Neutrophil (primary cell): ENCODE measurements at regions not wholly inside any gene's neighbourhood (a gene's known extent, or its start where the extent isn't known, plus 50 kb on each side); places are given as distances from the start of the nearest gene placed in this dataset.
"Not testable (repeated sequence)": the region's sequence is repeated elsewhere in the genome, so short reads cannot be mapped to it uniquely, and the experiment has no call there.

Source experiments
- H3K27ac ChIP-seq: fragments of 200-600 bp; sonication (generic); 2 replicates; pipeline ENCODE4 v1.5.1; 2016; ENCODE audit warnings: mild to moderate bottlenecking, moderate library complexity
- H3K27me3 ChIP-seq: fragments of 200-600 bp; sonication (generic); 2 replicates; pipeline ENCODE4 v1.6.0; 2016; ENCODE audit warnings: mild to moderate bottlenecking
- H3K36me3 ChIP-seq: fragments of 200-600 bp; sonication (generic); 2 replicates; pipeline ENCODE4 v1.5.1; 2017
- H3K4me1 ChIP-seq, 2 experiments: fragments of 200-600 bp in 1 of 2; sonication (generic) in 1 of 2; 1 replicate in 1 of 2; 2 replicates in 1 of 2; pipeline versions ENCODE4 v1.5.1 to v1.6.1; 2013 to 2016; ENCODE audit warnings: low read depth in 1 of 2, low read length in 1 of 2, mild to moderate bottlenecking in 1 of 2, moderate library complexity in 1 of 2; ENCODE audit not compliant: control insufficient read depth in 1 of 2, insufficient read depth in 1 of 2
- H3K4me3 ChIP-seq, 2 experiments: fragments of 200-600 bp in 1 of 2; sonication (generic) in 1 of 2; 1 replicate in 1 of 2; 2 replicates in 1 of 2; pipeline ENCODE4 v1.5.1; 2013 to 2016; ENCODE audit warnings: low read depth in 1 of 2, low read length in 1 of 2, mild to moderate bottlenecking in 1 of 2, moderate library complexity in 1 of 2
- H3K9me3 ChIP-seq: fragments of 200-600 bp; sonication (generic); 2 replicates; pipeline ENCODE4 v1.5.1; 2016
- CTCF ChIP-seq: fragments of 200-600 bp; sonication (generic); IDR thresholded peaks from 2 replicates; pipeline ENCODE4 v1.5.1; 2016; ENCODE audit warnings: antibody characterized with exemption

DNA sequence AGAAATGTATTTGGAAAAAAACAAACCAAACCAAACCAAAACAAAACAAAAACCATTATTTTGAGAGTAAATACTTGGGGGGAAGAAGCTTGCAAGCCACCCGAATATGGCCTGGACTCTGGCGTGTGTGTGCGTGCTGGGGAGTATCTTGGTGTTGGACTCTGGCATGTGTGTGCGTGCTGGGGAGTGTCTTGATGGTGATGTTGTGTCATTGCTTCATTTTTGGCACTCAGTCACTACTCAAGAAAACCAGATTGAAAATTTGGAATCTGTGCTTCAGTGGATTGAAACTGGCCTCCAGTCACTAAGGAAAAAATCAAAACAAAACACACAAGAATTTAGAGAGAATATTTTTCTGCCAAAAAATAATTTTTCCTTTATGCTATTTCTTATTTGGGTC lies 76.1 kb downstream of the ARRDC3 start:
- H3K27ac ChIP-seq = peak overlapping the region; percentile 98

GRCh38 chr5:91306497-91306896 lies 76.6 kb downstream of the ARRDC3 start:
- peaks cover 81 to 96% of the 10 kb centered on the region in 2 experiments for H3K4me1 ChIP-seq
- peaks cover 89% of the 10 kb centered on the region for H3K36me3 ChIP-seq
- peak overlapping the region in 1 of 2 experiments; percentile 84 for H3K4me3 ChIP-seq
- H3K27ac ChIP-seq = peak overlapping the region; percentile 98
- no peak for TF ChIP-seq CTCF
- H3K9me3 ChIP-seq = no peaks in the 10 kb centered on the region
- H3K27me3 ChIP-seq = no peaks in the 10 kb centered on the region

More for the DNA sequence above, 76.1 kb downstream of the ARRDC3 start:
- Histone ChIP-seq H3K4me1 (peaks cover 81 to 96% of the 10 kb centered on the region in 2 experiments), H3K4me3 (peak overlapping the region in 1 of 2 experiments; percentile 84), H3K9me3 (no peaks in the 10 kb centered on the region), H3K27me3 (no peaks in the 10 kb centered on the region), H3K36me3 (peaks cover 94% of the 10 kb centered on the region)
- TF ChIP-seq CTCF = no peak

GRCh38 chr5:91305640-91306039 lies 77.5 kb downstream of the ARRDC3 start:
- Histone ChIP-seq H3K9me3 (no peaks in the 10 kb centered on the region), H3K27ac (peak overlapping the region; percentile 98), H3K36me3 (peaks cover 81% of the 10 kb centered on the region), H3K27me3 (no peaks in the 10 kb centered on the region), H3K4me1 (peaks cover 81 to 96% of the 10 kb centered on the region in 2 experiments), H3K4me3 (no peak overlapping the region)
- TF ChIP-seq CTCF = no peak

GRCh38 chr5:91304015-91304414 lies 79.1 kb downstream of the ARRDC3 start:
- H3K4me3 ChIP-seq, H3K9me3 ChIP-seq, H3K27me3 ChIP-seq: not testable (repeated sequence)
- H3K4me1 ChIP-seq = peaks cover 78 to 96% of the 10 kb centered on the region in 2 experiments
- peak overlapping the region; percentile 98 for H3K27ac ChIP-seq
- H3K36me3 ChIP-seq = peaks cover 64% of the 10 kb centered on the region

DNA sequence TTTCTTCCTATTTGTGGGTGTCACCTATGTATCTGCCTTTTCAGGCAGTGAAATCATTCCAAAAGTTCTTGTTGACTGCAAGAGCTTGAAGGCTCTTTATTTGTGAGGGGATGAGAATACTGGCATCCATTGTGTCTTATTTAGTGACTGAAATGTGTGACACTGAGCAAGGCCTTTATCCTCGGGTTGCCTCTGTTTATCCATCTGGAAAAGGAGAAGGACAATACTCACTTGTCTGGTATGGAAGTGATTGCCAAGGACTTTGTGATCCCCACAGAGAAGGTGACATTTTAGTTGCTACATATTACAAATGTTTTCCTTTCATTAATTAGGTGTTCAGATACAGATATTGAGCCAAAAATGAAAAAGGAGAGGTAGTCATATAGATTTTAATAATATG lies 80.2 kb downstream of the ARRDC3 start:
- no peak for TF ChIP-seq CTCF
- H3K4me3 ChIP-seq = no peak overlapping the region
- no peaks in the 10 kb centered on the region for H3K27me3 ChIP-seq
- peaks cover 60% of the 10 kb centered on the region for H3K36me3 ChIP-seq
- peaks cover 68 to 85% of the 10 kb centered on the region in 2 experiments for H3K4me1 ChIP-seq
- peak overlapping the region; percentile 98 for H3K27ac ChIP-seq
- H3K9me3 ChIP-seq = no peaks in the 10 kb centered on the region

GRCh38 chr5:91302305-91302704 lies 80.8 kb downstream of the ARRDC3 start:
- Histone ChIP-seq H3K4me3 (peak overlapping the region in 1 of 2 experiments; percentile 50), H3K36me3 (peaks cover 53% of the 10 kb centered on the region), H3K9me3 (no peaks in the 10 kb centered on the region), H3K4me1 (peaks cover 61 to 78% of the 10 kb centered on the region in 2 experiments), H3K27ac (peak overlapping the region; percentile 98), H3K27me3 (no peaks in the 10 kb centered on the region)
- TF ChIP-seq CTCF = no peak
